GM23338 (cell line): ENCODE measurements at regions not wholly inside any gene's neighbourhood (a gene's known extent, or its start where the extent isn't known, plus 50 kb on each side); places are given as distances from the start of the nearest gene placed in this dataset.
A peak's percentile ranks its signal among the peaks of the same experiment; 100 is the strongest.
"Not testable (repeated sequence)": the region's sequence is repeated elsewhere in the genome, so short reads cannot be mapped to it uniquely, and the experiment has no call there.

Experiments used
- ATAC-seq: fragments of 200-7000 bp; cut with Tn5 transposase; 3 replicates; pipeline ENCODE4 v1.9.1; 2020
- DNase-seq: peaks from one replicate; pipeline ENCODE4 v3.0.0-alpha.2; 2015; ENCODE audit warnings: low spot score
- H2AFZ ChIP-seq: fragments of 200-600 bp; sonication (generic); 2 replicates; pipeline ENCODE4 v1.8.0; 2016; ENCODE audit warnings: antibody characterized with exemption, mild to moderate bottlenecking, moderate library complexity
- H3F3A ChIP-seq: fragments of 200-600 bp; sonication (generic); replicated peaks from 2 replicates; pipeline ENCODE4 v1.8.0; 2017; ENCODE audit warnings: antibody characterized with exemption, mixed run types, low read depth
- H3K27ac ChIP-seq: fragments of 200-600 bp; sonication (generic); 2 replicates; pipeline ENCODE4 v1.6.1; 2016; ENCODE audit warnings: low read depth
- H3K27me3 ChIP-seq: fragments of 200-600 bp; sonication (generic); 2 replicates; pipeline ENCODE4 v1.8.0; 2016; ENCODE audit warnings: mild to moderate bottlenecking, mixed run types, moderate library complexity; ENCODE audit not compliant: insufficient read depth
- H3K36me3 ChIP-seq: fragments of 200-600 bp; sonication (generic); 2 replicates; pipeline ENCODE4 v1.8.0; 2016; ENCODE audit warnings: mild to moderate bottlenecking; ENCODE audit not compliant: insufficient read depth
- H3K4me1 ChIP-seq: fragments of 200-600 bp; sonication (generic); 2 replicates; pipeline ENCODE4 v1.8.0; 2016; ENCODE audit warnings: mild to moderate bottlenecking, moderate library complexity; ENCODE audit not compliant: insufficient read depth
- H3K4me2 ChIP-seq: fragments of 200-600 bp; sonication (generic); 2 replicates; pipeline ENCODE4 v1.7.1; 2017; ENCODE audit warnings: mixed run types
- H3K4me3 ChIP-seq: fragments of 200-600 bp; sonication (generic); 2 replicates; pipeline ENCODE4 v1.6.1; 2016; ENCODE audit warnings: mixed run types
- H3K79me2 ChIP-seq: fragments of 200-600 bp; sonication (generic); replicated peaks from 2 replicates; pipeline ENCODE4 v1.8.0; 2017; ENCODE audit warnings: mild to moderate bottlenecking; ENCODE audit not compliant: insufficient read depth
- H3K9me2 ChIP-seq: fragments of 200-600 bp; sonication (generic); 2 replicates; pipeline ENCODE4 v1.8.0; 2017; ENCODE audit not compliant: insufficient read depth
- H4K20me1 ChIP-seq: fragments of 200-600 bp; sonication (generic); replicated peaks from 2 replicates; pipeline ENCODE4 v1.8.0; 2017; ENCODE audit warnings: mild to moderate bottlenecking; ENCODE audit not compliant: insufficient read depth
- H3K27ac Mint-ChIP-seq: 2 replicates; pipeline ENCODE4 v1.8.0; 2020; ENCODE audit warnings: inconsistent platforms, mild to moderate bottlenecking, moderate library complexity, mixed read lengths
- H3K27me3 Mint-ChIP-seq: 3 replicates; pipeline ENCODE4 v1.8.0; 2022; ENCODE audit warnings: low read depth, mild to moderate bottlenecking, moderate library complexity, mixed read lengths, inconsistent platforms; ENCODE audit not compliant: insufficient read depth, poor library complexity
- H3K36me3 Mint-ChIP-seq: 3 replicates; pipeline ENCODE4 v1.8.0; 2021; ENCODE audit warnings: low read depth, mild to moderate bottlenecking, inconsistent platforms, moderate library complexity, mixed read lengths
- H3K4me1 Mint-ChIP-seq: 3 replicates; pipeline ENCODE4 v1.8.0; 2020; ENCODE audit warnings: mild to moderate bottlenecking, inconsistent platforms, mixed read lengths
- H3K4me3 Mint-ChIP-seq: 3 replicates; pipeline ENCODE4 v1.8.0; 2021; ENCODE audit warnings: moderate library complexity, mild to moderate bottlenecking, inconsistent platforms, mixed read lengths
- H3K9me3 Mint-ChIP-seq: 3 replicates; pipeline ENCODE4 v1.8.0; 2020; ENCODE audit warnings: moderate library complexity, mild to moderate bottlenecking, inconsistent platforms, mixed read lengths
- CREB1 ChIP-seq: fragments of 250-450 bp; sonication (Bioruptor Pico); IDR thresholded peaks from 2 replicates; pipeline ENCODE4 v1.5.0; 2020; ENCODE audit warnings: low read depth, mild to moderate bottlenecking, moderate library complexity
- ETS1 ChIP-seq: IDR thresholded peaks from 2 replicates; pipeline ENCODE4 v1.6.1; 2016; ENCODE audit warnings: antibody characterized with exemption
- EZH2 ChIP-seq: fragments of 200-600 bp; sonication (generic); IDR thresholded peaks from one replicate; pipeline ENCODE4 v1.8.0; 2017; ENCODE audit warnings: antibody characterized with exemption, mild to moderate bottlenecking, low read depth; ENCODE audit not compliant: unreplicated experiment
- EZH2phosphoT487 ChIP-seq: fragments of 200-600 bp; sonication (generic); IDR thresholded peaks from one replicate; pipeline ENCODE4 v1.8.1; 2018; ENCODE audit warnings: antibody characterized with exemption; ENCODE audit not compliant: unreplicated experiment
- JUNB ChIP-seq: IDR thresholded peaks from one replicate; pipeline ENCODE4 v1.6.1; 2016; ENCODE audit warnings: antibody characterized with exemption; ENCODE audit not compliant: unreplicated experiment
- NANOG ChIP-seq: IDR thresholded peaks from 2 replicates; pipeline ENCODE4 v1.6.1; 2016; ENCODE audit warnings: antibody characterized with exemption, borderline replicate concordance
- POLR2AphosphoS5 ChIP-seq: IDR thresholded peaks from 2 replicates; pipeline ENCODE4 v1.6.1; 2016; ENCODE audit warnings: antibody characterized with exemption, low read depth
- STAT1 ChIP-seq: IDR thresholded peaks from one replicate; pipeline ENCODE4 v1.6.1; 2016; ENCODE audit warnings: antibody characterized with exemption; ENCODE audit not compliant: unreplicated experiment
- TF ChIP-seq, protein P1 (sequence below): fragments of 250-450 bp; sonication (Bioruptor Pico); IDR thresholded peaks from 2 replicates; pipeline ENCODE4 v1.5.0; 2020; ENCODE audit warnings: mild to moderate bottlenecking, moderate library complexity

- TF ChIP-seq, protein P1, sequence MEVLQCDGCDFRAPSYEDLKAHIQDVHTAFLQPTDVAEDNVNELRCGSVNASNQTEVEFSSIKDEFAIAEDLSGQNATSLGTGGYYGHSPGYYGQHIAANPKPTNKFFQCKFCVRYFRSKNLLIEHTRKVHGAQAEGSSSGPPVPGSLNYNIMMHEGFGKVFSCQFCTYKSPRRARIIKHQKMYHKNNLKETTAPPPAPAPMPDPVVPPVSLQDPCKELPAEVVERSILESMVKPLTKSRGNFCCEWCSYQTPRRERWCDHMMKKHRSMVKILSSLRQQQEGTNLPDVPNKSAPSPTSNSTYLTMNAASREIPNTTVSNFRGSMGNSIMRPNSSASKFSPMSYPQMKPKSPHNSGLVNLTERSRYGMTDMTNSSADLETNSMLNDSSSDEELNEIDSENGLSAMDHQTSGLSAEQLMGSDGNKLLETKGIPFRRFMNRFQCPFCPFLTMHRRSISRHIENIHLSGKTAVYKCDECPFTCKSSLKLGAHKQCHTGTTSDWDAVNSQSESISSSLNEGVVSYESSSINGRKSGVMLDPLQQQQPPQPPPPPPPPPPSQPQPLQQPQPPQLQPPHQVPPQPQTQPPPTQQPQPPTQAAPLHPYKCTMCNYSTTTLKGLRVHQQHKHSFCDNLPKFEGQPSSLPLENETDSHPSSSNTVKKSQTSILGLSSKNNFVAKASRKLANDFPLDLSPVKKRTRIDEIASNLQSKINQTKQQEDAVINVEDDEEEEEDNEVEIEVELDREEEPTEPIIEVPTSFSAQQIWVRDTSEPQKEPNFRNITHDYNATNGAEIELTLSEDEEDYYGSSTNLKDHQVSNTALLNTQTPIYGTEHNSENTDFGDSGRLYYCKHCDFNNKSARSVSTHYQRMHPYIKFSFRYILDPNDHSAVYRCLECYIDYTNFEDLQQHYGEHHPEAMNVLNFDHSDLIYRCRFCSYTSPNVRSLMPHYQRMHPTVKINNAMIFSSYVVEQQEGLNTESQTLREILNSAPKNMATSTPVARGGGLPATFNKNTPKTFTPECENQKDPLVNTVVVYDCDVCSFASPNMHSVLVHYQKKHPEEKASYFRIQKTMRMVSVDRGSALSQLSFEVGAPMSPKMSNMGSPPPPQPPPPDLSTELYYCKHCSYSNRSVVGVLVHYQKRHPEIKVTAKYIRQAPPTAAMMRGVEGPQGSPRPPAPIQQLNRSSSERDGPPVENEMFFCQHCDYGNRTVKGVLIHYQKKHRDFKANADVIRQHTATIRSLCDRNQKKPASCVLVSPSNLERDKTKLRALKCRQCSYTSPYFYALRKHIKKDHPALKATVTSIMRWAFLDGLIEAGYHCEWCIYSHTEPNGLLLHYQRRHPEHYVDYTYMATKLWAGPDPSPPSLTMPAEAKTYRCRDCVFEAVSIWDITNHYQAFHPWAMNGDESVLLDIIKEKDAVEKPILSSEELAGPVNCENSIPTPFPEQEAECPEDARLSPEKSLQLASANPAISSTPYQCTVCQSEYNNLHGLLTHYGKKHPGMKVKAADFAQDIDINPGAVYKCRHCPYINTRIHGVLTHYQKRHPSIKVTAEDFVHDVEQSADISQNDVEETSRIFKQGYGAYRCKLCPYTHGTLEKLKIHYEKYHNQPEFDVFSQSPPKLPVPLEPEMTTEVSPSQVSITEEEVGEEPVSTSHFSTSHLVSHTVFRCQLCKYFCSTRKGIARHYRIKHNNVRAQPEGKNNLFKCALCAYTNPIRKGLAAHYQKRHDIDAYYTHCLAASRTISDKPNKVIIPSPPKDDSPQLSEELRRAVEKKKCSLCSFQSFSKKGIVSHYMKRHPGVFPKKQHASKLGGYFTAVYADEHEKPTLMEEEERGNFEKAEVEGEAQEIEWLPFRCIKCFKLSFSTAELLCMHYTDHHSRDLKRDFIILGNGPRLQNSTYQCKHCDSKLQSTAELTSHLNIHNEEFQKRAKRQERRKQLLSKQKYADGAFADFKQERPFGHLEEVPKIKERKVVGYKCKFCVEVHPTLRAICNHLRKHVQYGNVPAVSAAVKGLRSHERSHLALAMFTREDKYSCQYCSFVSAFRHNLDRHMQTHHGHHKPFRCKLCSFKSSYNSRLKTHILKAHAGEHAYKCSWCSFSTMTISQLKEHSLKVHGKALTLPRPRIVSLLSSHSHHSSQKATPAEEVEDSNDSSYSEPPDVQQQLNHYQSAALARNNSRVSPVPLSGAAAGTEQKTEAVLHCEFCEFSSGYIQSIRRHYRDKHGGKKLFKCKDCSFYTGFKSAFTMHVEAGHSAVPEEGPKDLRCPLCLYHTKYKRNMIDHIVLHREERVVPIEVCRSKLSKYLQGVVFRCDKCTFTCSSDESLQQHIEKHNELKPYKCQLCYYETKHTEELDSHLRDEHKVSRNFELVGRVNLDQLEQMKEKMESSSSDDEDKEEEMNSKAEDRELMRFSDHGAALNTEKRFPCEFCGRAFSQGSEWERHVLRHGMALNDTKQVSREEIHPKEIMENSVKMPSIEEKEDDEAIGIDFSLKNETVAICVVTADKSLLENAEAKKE (CRISPR knock-in tag): no peak
These were observed 286.6 kb upstream of the MAGI2 start (continued) for GRCh38 chr7:79740076-79740475.

DNA sequence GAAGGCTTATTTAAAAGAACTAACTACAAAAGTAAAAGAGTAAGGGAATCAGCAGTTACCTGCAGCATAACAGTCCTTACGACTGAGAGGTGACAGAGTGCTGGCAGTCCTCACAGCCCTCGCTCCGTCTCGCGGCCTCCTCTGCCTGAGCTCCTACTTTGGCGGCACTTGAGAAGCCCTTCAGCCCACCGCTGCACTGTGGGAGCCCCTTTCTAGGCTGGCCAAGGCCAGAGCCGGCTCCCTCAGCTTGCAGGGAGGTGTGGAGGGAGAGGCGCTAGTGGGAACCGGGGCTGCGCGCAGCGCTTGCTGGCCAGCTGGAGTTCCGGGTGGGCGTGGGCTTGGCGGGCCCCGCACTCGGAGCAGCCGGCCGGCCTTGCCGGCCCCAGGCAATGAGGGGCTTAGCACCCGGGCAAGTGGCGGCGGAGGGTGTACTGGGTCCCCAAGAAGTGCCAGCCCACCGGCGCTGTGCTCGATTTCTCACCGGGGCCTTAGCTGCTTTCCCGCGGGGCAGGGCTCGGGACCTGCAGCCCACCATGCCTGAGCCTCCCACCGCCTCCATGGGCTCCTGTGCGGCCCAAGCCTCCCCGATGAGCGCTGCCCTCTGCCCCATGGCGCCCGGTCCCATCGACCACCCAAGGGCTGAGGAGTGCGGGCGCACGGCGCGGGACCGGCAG is 285.7 kb upstream of the MAGI2 start:
- not testable (repeated sequence) for H3F3A ChIP-seq, H3K4me3 ChIP-seq, H3K4me1 ChIP-seq, H3K36me3 Mint-ChIP-seq, H3K36me3 ChIP-seq, ATAC-seq, H3K27me3 ChIP-seq, H3K27ac ChIP-seq, H3K4me1 Mint-ChIP-seq, H3K27ac Mint-ChIP-seq, H3K9me3 Mint-ChIP-seq, H3K9me2 ChIP-seq, H4K20me1 ChIP-seq, DNase-seq, H3K79me2 ChIP-seq, H3K4me3 Mint-ChIP-seq, H3K4me2 ChIP-seq, H3K27me3 Mint-ChIP-seq
- 0 out of 2 replicates have a peak overlapping the region, but pooled peaks have one; percentile 61 for H2AFZ ChIP-seq

DNA sequence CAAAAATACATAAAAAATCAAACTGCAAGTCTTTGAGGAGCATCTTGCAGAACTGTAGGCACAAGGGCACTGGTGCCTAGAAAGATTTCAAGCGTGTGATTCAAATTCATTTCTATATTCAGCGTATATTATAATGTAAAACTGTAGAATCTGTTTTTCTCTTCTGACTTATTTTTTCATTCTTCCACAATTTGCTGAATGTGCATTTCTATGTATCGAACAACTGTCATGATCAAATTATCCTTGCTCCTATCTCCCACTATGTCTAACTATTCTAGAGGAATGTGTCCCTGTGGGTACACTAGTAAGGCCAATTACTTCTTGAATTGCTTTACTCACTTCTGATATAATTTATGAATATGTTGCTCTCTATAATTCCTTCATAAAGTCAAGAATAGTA is 283.0 kb upstream of the MAGI2 start:
- no peaks in the 10 kb centered on the region for H3K36me3 Mint-ChIP-seq
- TF ChIP-seq EZH2: no peak
- TF ChIP-seq NANOG: no peak
- TF ChIP-seq STAT1: no peak
- no peak for TF ChIP-seq POLR2AphosphoS5
- TF ChIP-seq EZH2phosphoT487: no peak
- TF ChIP-seq CREB1 (CRISPR knock-in tag): no peak
- no peak for TF ChIP-seq ETS1
- TF ChIP-seq JUNB: no peak

More for the DNA sequence above, 283.0 kb upstream of the MAGI2 start:
- H2AFZ ChIP-seq: no peak overlapping the region
- H3K27me3 ChIP-seq: no peaks in the 10 kb centered on the region
- no peaks in the 10 kb centered on the region for H3K36me3 ChIP-seq
- no peaks in the 10 kb centered on the region for H3K9me2 ChIP-seq
- H4K20me1 ChIP-seq: no peaks in the 10 kb centered on the region
- H3K4me3 ChIP-seq: no peak overlapping the region
- H3K9me3 Mint-ChIP-seq: peaks cover 10% of the 10 kb centered on the region; the same call in 2 of the 3 replicates
- no peaks in the 10 kb centered on the region for H3F3A ChIP-seq
- no peak overlapping the region for H3K4me2 ChIP-seq
- H3K4me3 Mint-ChIP-seq: no peak overlapping the region
- H3K4me1 ChIP-seq: no peaks in the 10 kb centered on the region
- H3K27ac Mint-ChIP-seq: no peak overlapping the region
- ATAC-seq: no peak
- no peaks in the 10 kb centered on the region for H3K27me3 Mint-ChIP-seq
- no peak for DNase-seq
- no peaks in the 10 kb centered on the region for H3K4me1 Mint-ChIP-seq
- H3K27ac ChIP-seq: no peak overlapping the region
- H3K79me2 ChIP-seq: no peaks in the 10 kb centered on the region
